Endothelial cell of umbilical vein (primary cell): ENCODE measurements at regions not wholly inside any gene's neighbourhood (a gene's known extent, or its start where the extent isn't known, plus 50 kb on each side); places are given as distances from the start of the nearest gene placed in this dataset.

Source experiments
- BruUV-seq: library from RNA; stranded (reverse); fragments of 400-500 nt; replicated peaks from 2 replicates; lab custom pipeline; 2021; lab: Mats Ljungman, UMichigan
- CTCF ChIA-PET: fragments of 300-600, 350-600 bp; sonication (Branson Sonifier 250); formaldehyde crosslinking; loops from one replicate; lab custom pipeline; 2021; ENCODE audit warnings: antibody characterized with exemption, inconsistent platforms; lab: Charles Lee
- POLR2A ChIA-PET: fragments of 300-600, 350-600 bp; sonication (Branson Sonifier 250); formaldehyde crosslinking; loops from one replicate; lab custom pipeline; 2021; ENCODE audit warnings: antibody characterized with exemption, inconsistent platforms; lab: Charles Lee
- DNase-seq: peaks from one replicate; pipeline ENCODE4 v3.0.0-alpha.2; 2011; ENCODE audit warnings: low read depth, low spot score
- FAIRE-seq: peaks from 2 replicates; lab custom pipeline; 2011; peaks lifted over from hg19 to GRCh38; lab: Jason Lieb, UNC
- H2AFZ ChIP-seq: 2 replicates; pipeline ENCODE4 v1.6.0; 2012; ENCODE audit warnings: low read depth, low read length, control low read depth, inconsistent platforms
- H3K27ac ChIP-seq: 2 replicates; pipeline ENCODE4 v1.5.1; 2011; ENCODE audit warnings: low read depth, mild to moderate bottlenecking, control low read depth, low read length, moderate library complexity; ENCODE audit not compliant: insufficient read depth
- H3K27me3 ChIP-seq, 2 experiments: 2 replicates each; pipeline versions ENCODE4 v1.6.0 to v1.6.1; 2011; ENCODE audit warnings: low read length in 2 of 2, mixed read lengths in 1 of 2; ENCODE audit not compliant: control insufficient read depth in 2 of 2, insufficient read depth in 2 of 2
- H3K36me3 ChIP-seq, 2 experiments: 2 replicates in 1 of 2; 3 replicates in 1 of 2; pipeline ENCODE4 v1.5.1; 2011; ENCODE audit warnings: low read length in 2 of 2, mild to moderate bottlenecking in 1 of 2, moderate library complexity in 1 of 2; ENCODE audit not compliant: control insufficient read depth in 2 of 2, insufficient read depth in 2 of 2; ENCODE audit errors: extremely low read depth in 1 of 2
- H3K4me1 ChIP-seq: 3 replicates; pipeline ENCODE4 v1.5.1; 2011; ENCODE audit warnings: mild to moderate bottlenecking, low read length; ENCODE audit not compliant: control insufficient read depth, insufficient read depth; ENCODE audit errors: extremely low read depth
- H3K4me2 ChIP-seq: 2 replicates; pipeline ENCODE4 v1.6.1; 2011; ENCODE audit warnings: low read length, control low read depth, mixed read lengths; ENCODE audit not compliant: insufficient read depth
- H3K4me3 ChIP-seq, 3 experiments: fragments of 200-600 bp in 1 of 3; sonication (generic), shearing (Covaris generic) in 1 of 3; replicated peaks in 1 of 3; 2 replicates each; pipeline ENCODE4 v1.5.1; 2011 to 2016; ENCODE audit warnings: control low read depth in 3 of 3, low read length in 3 of 3, mild to moderate bottlenecking in 2 of 3, inconsistent platforms in 1 of 3, low read depth in 1 of 3, moderate library complexity in 1 of 3; ENCODE audit not compliant: insufficient read depth in 1 of 3
- H3K79me2 ChIP-seq: 2 replicates; pipeline ENCODE4 v1.6.0; 2012; ENCODE audit warnings: low read length, inconsistent platforms; ENCODE audit not compliant: control insufficient read depth, insufficient read depth
- H3K9ac ChIP-seq: replicated peaks from 2 replicates; pipeline ENCODE3; 2011; ENCODE audit warnings: low read length, control low read depth; ENCODE audit not compliant: insufficient read depth; ENCODE audit errors: extremely low read depth
- H3K9me1 ChIP-seq: replicated peaks from 3 replicates; pipeline ENCODE4 v1.6.0; 2011; ENCODE audit warnings: mild to moderate bottlenecking, low read length; ENCODE audit not compliant: control insufficient read depth, insufficient read depth; ENCODE audit errors: extremely low read depth
- H3K9me3 ChIP-seq: replicated peaks from 2 replicates; pipeline ENCODE4 v1.5.1; 2012; ENCODE audit warnings: low read length, inconsistent platforms; ENCODE audit not compliant: control insufficient read depth, insufficient read depth
- H4K20me1 ChIP-seq: replicated peaks from 2 replicates; pipeline ENCODE3; 2011; ENCODE audit warnings: mild to moderate bottlenecking, low read length; ENCODE audit not compliant: control insufficient read depth, insufficient read depth; ENCODE audit errors: extremely low read depth
- CTCF ChIP-seq, 2 donors: IDR thresholded peaks; 1 replicate in 1 of 2; 2 replicates in 1 of 2; pipeline ENCODE4 v1.5.1; 2011; ENCODE audit warnings: low read length in 2 of 2, mild to moderate bottlenecking in 2 of 2, moderate library complexity in 2 of 2, control low read depth in 1 of 2, inconsistent platforms in 1 of 2, low read depth in 1 of 2; ENCODE audit not compliant: insufficient read depth in 1 of 2; ENCODE audit errors: extremely low read depth in 1 of 2
- EZH2 ChIP-seq: IDR thresholded peaks from 2 replicates; pipeline ENCODE4 v1.6.1; 2012; ENCODE audit warnings: borderline replicate concordance, low read depth, mild to moderate bottlenecking, moderate library complexity, low read length, inconsistent platforms; ENCODE audit not compliant: severe bottlenecking
- FOS ChIP-seq: IDR thresholded peaks from 2 replicates; pipeline ENCODE4 v1.6.1; 2011; ENCODE audit warnings: mild to moderate bottlenecking, low read length, moderate library complexity, borderline replicate concordance; ENCODE audit not compliant: insufficient read depth
- GATA2 ChIP-seq: IDR thresholded peaks from 2 replicates; pipeline ENCODE4 v1.7.0; 2011; ENCODE audit warnings: low read depth, mild to moderate bottlenecking, moderate library complexity, mixed read lengths, low read length; ENCODE audit not compliant: insufficient read length, insufficient read depth
- JUN ChIP-seq: IDR thresholded peaks from 2 replicates; pipeline ENCODE4 v1.6.1; 2011; ENCODE audit warnings: borderline replicate concordance, low read depth; ENCODE audit not compliant: insufficient read length, insufficient read depth
- MAX ChIP-seq: IDR thresholded peaks from 2 replicates; pipeline ENCODE4 v1.6.1; 2011; ENCODE audit not compliant: insufficient read depth, insufficient read length
- MYC ChIP-seq: IDR thresholded peaks from one replicate; pipeline ENCODE4 v1.6.1; 2011; ENCODE audit warnings: mild to moderate bottlenecking, low read depth, low read length
- POLR2A ChIP-seq: IDR thresholded peaks from 2 replicates; pipeline ENCODE4 v1.6.1; 2012; ENCODE audit warnings: low read depth, mild to moderate bottlenecking, control low read depth, low read length
- POLR2AphosphoS5 ChIP-seq: IDR thresholded peaks from 2 replicates; pipeline ENCODE4 v1.6.1; 2012; ENCODE audit warnings: low read depth, mild to moderate bottlenecking, control low read depth, low read length, moderate library complexity; ENCODE audit not compliant: insufficient read depth
- dilution Hi-C: fragments of 300-500 bp; cut with MboI; formaldehyde crosslinking; loops from one replicate; pipeline ENCODE4 v1.15.0; 2019; ENCODE audit warnings: low sequenced_read_pairs; ENCODE audit not compliant: extremely low pct_ligation_motif_present
- intact Hi-C: fragments of 100-400 bp; cut with micrococcal nuclease; formaldehyde crosslinking; loops from one replicate; pipeline ENCODE4 v1.10.0; 2022

GRCh38 chr13:60700994-60701393 is 304.0 kb downstream of the TDRD3 start:
- Histone ChIP-seq H3K4me1 (no peaks in the 10 kb centered on the region), H3K36me3 (no peaks in the 10 kb centered on the region), H3K27ac (no peak overlapping the region), H3K27me3 (peaks cover 0 to 2% of the 10 kb centered on the region in 2 experiments), H3K9me3 (no peaks in the 10 kb centered on the region), H2AFZ (no peak overlapping the region), H3K9ac (no peak overlapping the region), H3K79me2 (no peaks in the 10 kb centered on the region), H4K20me1 (no peaks in the 10 kb centered on the region), H3K9me1 (no peaks in the 10 kb centered on the region), H3K4me3 (no peak overlapping the region), H3K4me2 (no peak overlapping the region)
- intact Hi-C loops (no loop called here), dilution Hi-C loops (no loop called here)
- no TSS peak for BruUV-seq
- DNase-seq (no peak), FAIRE-seq (no peak)
- no peak for TF ChIP-seq POLR2AphosphoS5
- no peak for TF ChIP-seq EZH2
- TF ChIP-seq CTCF (IDR thresholded peaks at IDR 0.05; ENCODE audit: extremely low read depth in 1 of 2, insufficient read depth in 1 of 2, low read depth in 1 of 2, low read length in 2 of 2) = no peak
- no peak for TF ChIP-seq POLR2A
- no peak for TF ChIP-seq MYC
- TF ChIP-seq GATA2 = no peak
- no peak for TF ChIP-seq JUN
- TF ChIP-seq FOS = no peak
- no peak for TF ChIP-seq MAX
- ChIA-PET POLR2A (no interaction called here), CTCF (no interaction called here)
